ENCODE measurements at regions not wholly inside any gene's neighbourhood (a gene's known extent, or its start where the extent isn't known, plus 50 kb on each side); places are given as distances from the start of the nearest gene placed in this dataset.

GRCh38 chr5:160961038-160961437, 109.0 kb upstream of the ATP10B start:
- CTCF ChIA-PET, result no interaction called here
- POLR2A ChIA-PET, result no interaction called here

- ChIA-PET CTCF (no interaction called here), POLR2A (no interaction called here)
These were observed 108.6 kb upstream of the ATP10B start for GRCh38 chr5:160960592-160960991.

GRCh38 chr5:160959804-160960203, 107.8 kb upstream of the ATP10B start:
- ChIA-PET POLR2A (no interaction called here), CTCF (no interaction called here)

GRCh38 chr5:160957312-160957861, 105.4 kb upstream of the ATP10B start:
- POLR2A ChIA-PET, result no interaction called here
- CTCF ChIA-PET, result no interaction called here

GRCh38 chr5:160956051-160956450, 104.0 kb upstream of the ATP10B start:
- POLR2A ChIA-PET, result no interaction called here
- CTCF ChIA-PET, result no interaction called here

GRCh38 chr5:160950311-160950710, 98.3 kb upstream of the ATP10B start:
- ChIA-PET POLR2A (no interaction called here), CTCF (no interaction called here)

- ChIA-PET CTCF (no interaction called here), POLR2A (no interaction called here)
These were observed 88.7 kb upstream of the ATP10B start for GRCh38 chr5:160940725-160941124.

- POLR2A ChIA-PET, result no interaction called here
- CTCF ChIA-PET, result no interaction called here
These were observed 86.5 kb upstream of the ATP10B start for GRCh38 chr5:160938532-160938931.

- ChIA-PET CTCF (no interaction called here), POLR2A (no interaction called here)
These were observed 85.6 kb upstream of the ATP10B start for GRCh38 chr5:160937570-160937969.

- ChIA-PET CTCF (no interaction called here), POLR2A (no interaction called here)
These were observed 83.8 kb upstream of the ATP10B start for GRCh38 chr5:160935776-160936175.

GRCh38 chr5:160931283-160931682, 79.3 kb upstream of the ATP10B start:
- POLR2A ChIA-PET, result no interaction called here
- CTCF ChIA-PET, result no interaction called here

- POLR2A ChIA-PET, result no interaction called here
These were observed 78.4 kb upstream of the ATP10B start for GRCh38 chr5:160930406-160930805.

GRCh38 chr5:160929906-160930305, 77.9 kb upstream of the ATP10B start:
- ChIA-PET POLR2A (no interaction called here), CTCF (no interaction called here)

More at GRCh38 chr5:160930406-160930805, 78.4 kb upstream of the ATP10B start:
- CTCF ChIA-PET, result no interaction called here

GRCh38 chr5:160929360-160929759, 77.3 kb upstream of the ATP10B start:
- ChIA-PET POLR2A (no interaction called here), CTCF (no interaction called here)

- POLR2A ChIA-PET, result no interaction called here
- CTCF ChIA-PET, result no interaction called here
These were observed 74.4 kb upstream of the ATP10B start for GRCh38 chr5:160926428-160926827.

GRCh38 chr5:160925281-160925680, 73.3 kb upstream of the ATP10B start:
- ChIA-PET POLR2A (no interaction called here), CTCF (no interaction called here)

- CTCF ChIA-PET, result no interaction called here
These were observed 72.1 kb upstream of the ATP10B start for GRCh38 chr5:160923936-160924710.

GRCh38 chr5:160923411-160923810, 71.4 kb upstream of the ATP10B start:
- ChIA-PET POLR2A (no interaction called here), CTCF (no interaction called here)

More at GRCh38 chr5:160923936-160924710, 72.1 kb upstream of the ATP10B start:
- POLR2A ChIA-PET, result no interaction called here

- ChIA-PET CTCF (no interaction called here), POLR2A (no interaction called here)
These were observed 70.3 kb upstream of the ATP10B start for GRCh38 chr5:160922311-160922710.

GRCh38 chr5:160921423-160922285, 69.6 kb upstream of the ATP10B start:
- POLR2A ChIA-PET, result no interaction called here
- CTCF ChIA-PET, result no interaction called here

- CTCF ChIA-PET, result no interaction called here
- POLR2A ChIA-PET, result no interaction called here
These were observed 67.6 kb upstream of the ATP10B start for GRCh38 chr5:160919626-160920025.

Measured in activated CD8-positive, alpha-beta memory T cell treated with anti-CD3 and anti-CD28 coated beads for 36 hours (primary cell).